Heart left ventricle (tissue), 13 donors: ENCODE measurements at regions not wholly inside any gene's neighbourhood (a gene's known extent, or its start where the extent isn't known, plus 50 kb on each side); places are given as distances from the start of the nearest gene placed in this dataset.

Source experiments
- CTCF ChIP-seq, 12 donors: fragments of 200-600 bp; sonication (generic) in 4 of 12; IDR thresholded peaks; one replicate each; pipeline versions ENCODE4 v1.5.0 to v1.8.0; 2018 to 2022; ENCODE audit warnings: antibody characterized with exemption in 12 of 12, mild to moderate bottlenecking in 5 of 12
- POLR2A ChIP-seq, 2 donors: fragments of 450-650 bp; IDR thresholded peaks; one replicate each; pipeline ENCODE4 v1.6.1; 2017; ENCODE audit warnings: antibody characterized with exemption in 2 of 2, mild to moderate bottlenecking in 2 of 2, moderate library complexity in 2 of 2
- donor health status: ischemic (EF 13 %, LVEDD 7.1; RV severe dilation, severe dysfunction).
- donor health status: DM: no; HTN: yes; CAD: no.
- donor health status: DM: no; HTN: no; CAD: no.
- donor health status: ischemic (EF 25% LVEDD 6.9; RV normal size, moderate dysfunction).
- donor health status: ischemic (EF 25% LVEDD 5.7; RV mildly dilated, moderate dysfunction).
- donor health status: ischemic (EF 35%, LVEDD 5.7; RV mildly dilated, moderate dysfunction).
- donor health status: nonischemic (EF 11% LVEDD 7.7; RV severe dilation, severe dysfunction).
- donor health status: DM: yes; HTN: yes; CAD: no.
- donor health status: PGD.
- donor health status: ischemic (EF 29% LVEDD 5.4; RV normal size, mild dysfunction).
- donor health status: nonischemic (EF 23%, LVEDD 6.1; RV moderate dilation, normal function).

- TF ChIP-seq CTCF (IDR thresholded peaks at IDR 0.05) = no peak
- no peak for TF ChIP-seq POLR2A (IDR thresholded peaks at IDR 0.05)
These were observed 573.1 kb upstream of the KLF12 start for GRCh38 chr13:74707291-74707690.
